Activated CD4-positive, alpha-beta memory T cell treated with anti-CD3 and anti-CD28 coated beads for 36 hours (primary cell): ENCODE measurements at regions not wholly inside any gene's neighbourhood (a gene's known extent, or its start where the extent isn't known, plus 50 kb on each side); places are given as distances from the start of the nearest gene placed in this dataset.
"Not testable (repeated sequence)": the region's sequence is repeated elsewhere in the genome, so short reads cannot be mapped to it uniquely, and the experiment has no call there.

Source experiments
- CTCF ChIA-PET: fragments of 350-600 bp; sonication (Branson Sonifier 250); formaldehyde crosslinking; loops from one replicate; lab custom pipeline; 2021; ENCODE audit warnings: antibody characterized with exemption, inconsistent platforms; lab: Charles Lee
- POLR2A ChIA-PET: fragments of 350-600 bp; sonication (Branson Sonifier 250); formaldehyde crosslinking; loops from one replicate; lab custom pipeline; 2021; ENCODE audit warnings: antibody characterized with exemption; lab: Charles Lee
- DNase-seq: peaks from one replicate; pipeline ENCODE4 v3.0.0-alpha.2; 2020
- H3K27ac Mint-ChIP-seq: one replicate; pipeline ENCODE4 v1.8.0; 2021; ENCODE audit warnings: mixed read lengths
- H3K27me3 Mint-ChIP-seq: one replicate; pipeline ENCODE4 v1.8.0; 2021; ENCODE audit warnings: mixed read lengths
- H3K36me3 Mint-ChIP-seq: one replicate; pipeline ENCODE4 v1.8.0; 2021; ENCODE audit warnings: mixed read lengths
- H3K4me1 Mint-ChIP-seq: one replicate; pipeline ENCODE4 v1.8.0; 2021; ENCODE audit warnings: low read depth, mixed read lengths
- H3K4me3 Mint-ChIP-seq: one replicate; pipeline ENCODE4 v1.8.0; 2021; ENCODE audit warnings: mild to moderate bottlenecking, mixed read lengths
- H3K9me3 Mint-ChIP-seq: one replicate; pipeline ENCODE4 v1.8.0; 2021; ENCODE audit warnings: mixed read lengths
- intact Hi-C: fragments of 100-400 bp; cut with micrococcal nuclease; formaldehyde crosslinking; loops from one replicate; pipeline ENCODE4 v1.15.1; 2023

GRCh38 chr1:30361890-30362602 lies 361.3 kb downstream of the MATN1 start:
- H3K4me1 Mint-ChIP-seq, DNase-seq, H3K9me3 Mint-ChIP-seq, H3K36me3 Mint-ChIP-seq, H3K4me3 Mint-ChIP-seq, intact Hi-C loops, POLR2A ChIA-PET, H3K27ac Mint-ChIP-seq: not testable (repeated sequence)
- H3K27me3 Mint-ChIP-seq = peaks cover 19% of the 10 kb centered on the region
- CTCF ChIA-PET = interaction anchor here (2.0 kb wide), 1 partner anchor 18 kb away, joined by 10 read pairs; no protein-coding TSS in a partner anchor

GRCh38 chr1:30360753-30361152 lies 362.6 kb downstream of the MATN1 start:
- Mint-ChIP-seq H3K27me3 (peaks cover 19% of the 10 kb centered on the region), H3K9me3 (no peaks in the 10 kb centered on the region), H3K4me3 (no peak overlapping the region), H3K27ac (no peak overlapping the region), H3K36me3 (no peaks in the 10 kb centered on the region), H3K4me1 (no peaks in the 10 kb centered on the region)
- no peak for DNase-seq
- ChIA-PET CTCF (interaction anchor here (1.4 kb wide), 1 partner anchor 20 kb away, joined by 5 read pairs; no protein-coding TSS in a partner anchor), POLR2A (no interaction called here)
- intact Hi-C loops = no loop called here

- DNase-seq = no peak
- intact Hi-C loops = no loop called here
- Mint-ChIP-seq H3K4me3 (no peak overlapping the region), H3K9me3 (no peaks in the 10 kb centered on the region), H3K4me1 (no peaks in the 10 kb centered on the region), H3K27ac (no peak overlapping the region), H3K27me3 (peaks cover 21% of the 10 kb centered on the region), H3K36me3 (no peaks in the 10 kb centered on the region)
- ChIA-PET POLR2A (no interaction called here), CTCF (interaction anchor here (1.4 kb wide), 1 partner anchor 20 kb away, joined by 5 read pairs; no protein-coding TSS in a partner anchor)
Observed at GRCh38 chr1:30360281-30360680, 363.1 kb downstream of the MATN1 start.

GRCh38 chr1:30359539-30360220 lies 363.7 kb downstream of the MATN1 start:
- Mint-ChIP-seq H3K4me3 (no peak overlapping the region), H3K27me3 (peaks cover 22% of the 10 kb centered on the region)
- intact Hi-C loops = no loop called here

GRCh38 chr1:30358500-30358899 lies 364.9 kb downstream of the MATN1 start:
- intact Hi-C loops = no loop called here
- no peak overlapping the region for H3K27ac Mint-ChIP-seq
- POLR2A ChIA-PET = no interaction called here
- H3K27me3 Mint-ChIP-seq = peaks cover 23% of the 10 kb centered on the region
- H3K4me1 Mint-ChIP-seq = no peaks in the 10 kb centered on the region
- no peaks in the 10 kb centered on the region for H3K36me3 Mint-ChIP-seq
- CTCF ChIA-PET = interaction anchor here (1.0 kb wide), 1 partner anchor 22 kb away, joined by 5 read pairs; no protein-coding TSS in a partner anchor
- no peak for DNase-seq
- H3K9me3 Mint-ChIP-seq = no peaks in the 10 kb centered on the region
- no peak overlapping the region for H3K4me3 Mint-ChIP-seq

More at GRCh38 chr1:30359539-30360220, 363.7 kb downstream of the MATN1 start:
- Mint-ChIP-seq H3K27ac (no peak overlapping the region), H3K9me3 (no peaks in the 10 kb centered on the region), H3K4me1 (no peaks in the 10 kb centered on the region), H3K36me3 (no peaks in the 10 kb centered on the region)
- DNase-seq = no peak
- ChIA-PET POLR2A (no interaction called here), CTCF (interaction anchor here (1.4 kb wide), 1 partner anchor 21 kb away, joined by 5 read pairs; no protein-coding TSS in a partner anchor)

GRCh38 chr1:30356839-30357238 lies 366.5 kb downstream of the MATN1 start:
- intact Hi-C loops = no loop called here
- DNase-seq = no peak
- peaks cover 22% of the 10 kb centered on the region for H3K27me3 Mint-ChIP-seq
- H3K27ac Mint-ChIP-seq = no peak overlapping the region
- H3K4me1 Mint-ChIP-seq = no peaks in the 10 kb centered on the region
- ChIA-PET CTCF (interaction anchor here (3.8 kb wide), 1 partner anchor 23 kb away, joined by 19 read pairs; no protein-coding TSS in a partner anchor), POLR2A (no interaction called here)
- no peaks in the 10 kb centered on the region for H3K36me3 Mint-ChIP-seq
- H3K4me3 Mint-ChIP-seq = no peak overlapping the region
- no peaks in the 10 kb centered on the region for H3K9me3 Mint-ChIP-seq

- no peaks in the 10 kb centered on the region for H3K4me1 Mint-ChIP-seq
- intact Hi-C loops = no loop called here
- no peak overlapping the region for H3K27ac Mint-ChIP-seq
- ChIA-PET CTCF (interaction anchor here (3.8 kb wide), 1 partner anchor 26 kb away, joined by 19 read pairs; no protein-coding TSS in a partner anchor), POLR2A (no interaction called here)
- no peaks in the 10 kb centered on the region for H3K36me3 Mint-ChIP-seq
- no peak for DNase-seq
- H3K27me3 Mint-ChIP-seq = peaks cover 21% of the 10 kb centered on the region
- no peak overlapping the region for H3K4me3 Mint-ChIP-seq
- no peaks in the 10 kb centered on the region for H3K9me3 Mint-ChIP-seq
Observed at GRCh38 chr1:30354410-30354809, 369.0 kb downstream of the MATN1 start.

GRCh38 chr1:30353637-30354036 lies 369.7 kb downstream of the MATN1 start:
- H3K4me1 Mint-ChIP-seq = no peaks in the 10 kb centered on the region
- peaks cover 18% of the 10 kb centered on the region for H3K27me3 Mint-ChIP-seq
- H3K9me3 Mint-ChIP-seq = peaks cover 2% of the 10 kb centered on the region
- ChIA-PET POLR2A (no interaction called here), CTCF (interaction anchor here (3.8 kb wide), 1 partner anchor 27 kb away, joined by 19 read pairs; no protein-coding TSS in a partner anchor)
- no peak for DNase-seq
- intact Hi-C loops = no loop called here
- no peak overlapping the region for H3K4me3 Mint-ChIP-seq
- no peak overlapping the region for H3K27ac Mint-ChIP-seq
- H3K36me3 Mint-ChIP-seq = no peaks in the 10 kb centered on the region

- Mint-ChIP-seq H3K36me3 (no peaks in the 10 kb centered on the region), H3K9me3 (peaks cover 7% of the 10 kb centered on the region), H3K27ac (no peak overlapping the region), H3K4me3 (no peak overlapping the region), H3K4me1 (no peaks in the 10 kb centered on the region), H3K27me3 (peaks cover 18% of the 10 kb centered on the region)
- ChIA-PET POLR2A (no interaction called here), CTCF (no interaction called here)
- DNase-seq = no peak
- intact Hi-C loops = no loop called here
Observed at GRCh38 chr1:30348147-30348546, 375.2 kb downstream of the MATN1 start.

GRCh38 chr1:30345491-30346130 lies 377.8 kb downstream of the MATN1 start:
- Mint-ChIP-seq H3K36me3 (no peaks in the 10 kb centered on the region), H3K4me1 (no peaks in the 10 kb centered on the region), H3K9me3 (peaks cover 7% of the 10 kb centered on the region), H3K27ac (no peak overlapping the region), H3K4me3 (no peak overlapping the region), H3K27me3 (peaks cover 13% of the 10 kb centered on the region)
- ChIA-PET POLR2A (no interaction called here), CTCF (interaction anchor here (1.7 kb wide), 1 partner anchor 35 kb away, joined by 6 read pairs; no protein-coding TSS in a partner anchor)
- DNase-seq = no peak
- intact Hi-C loops = no loop called here

- ChIA-PET POLR2A (no interaction called here), CTCF (interaction anchor here (1.1 kb wide), 1 partner anchor 37 kb away, joined by 4 read pairs; no protein-coding TSS in a partner anchor)
- DNase-seq = no peak
- H3K9me3 Mint-ChIP-seq = peaks cover 4% of the 10 kb centered on the region
- peaks cover 15% of the 10 kb centered on the region for H3K27me3 Mint-ChIP-seq
- H3K36me3 Mint-ChIP-seq = no peaks in the 10 kb centered on the region
- no peaks in the 10 kb centered on the region for H3K4me1 Mint-ChIP-seq
- H3K4me3 Mint-ChIP-seq = no peak overlapping the region
- intact Hi-C loops = no loop called here
- H3K27ac Mint-ChIP-seq = no peak overlapping the region
Observed at GRCh38 chr1:30343562-30343961, 379.8 kb downstream of the MATN1 start.
